DMS 273 (cell line): ENCODE measurements at regions not wholly inside any gene's neighbourhood (a gene's known extent, or its start where the extent isn't known, plus 50 kb on each side); places are given as distances from the start of the nearest gene placed in this dataset.
"Not testable (repeated sequence)": the region's sequence is repeated elsewhere in the genome, so short reads cannot be mapped to it uniquely, and the experiment has no call there.

Experiments
- DNase-seq: peaks from one replicate; lab custom pipeline; 2025; ENCODE audit not compliant: unreplicated experiment; lab: John Stamatoyannopoulos, UW

DNA sequence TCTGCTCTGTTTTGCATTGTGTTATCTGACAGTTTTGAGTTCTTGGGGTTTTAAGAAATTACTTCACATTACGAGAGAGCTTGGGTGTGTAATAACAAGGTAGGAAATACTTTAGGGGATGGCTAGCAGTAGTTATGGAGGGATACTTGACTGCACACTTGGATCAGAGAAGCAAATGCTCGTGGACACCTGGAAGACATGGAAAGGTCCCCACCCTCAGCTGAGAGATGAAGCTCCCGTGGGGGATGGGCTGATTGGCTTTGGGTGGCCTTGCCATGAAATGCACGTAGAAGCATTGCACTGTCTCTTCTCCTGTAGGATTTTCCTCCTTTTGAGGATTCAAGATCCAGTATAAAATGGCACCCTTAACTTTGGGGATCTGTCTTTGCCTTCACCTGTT lies 61.5 kb upstream of the UNC93A start:
- no peak for DNase-seq

DNA sequence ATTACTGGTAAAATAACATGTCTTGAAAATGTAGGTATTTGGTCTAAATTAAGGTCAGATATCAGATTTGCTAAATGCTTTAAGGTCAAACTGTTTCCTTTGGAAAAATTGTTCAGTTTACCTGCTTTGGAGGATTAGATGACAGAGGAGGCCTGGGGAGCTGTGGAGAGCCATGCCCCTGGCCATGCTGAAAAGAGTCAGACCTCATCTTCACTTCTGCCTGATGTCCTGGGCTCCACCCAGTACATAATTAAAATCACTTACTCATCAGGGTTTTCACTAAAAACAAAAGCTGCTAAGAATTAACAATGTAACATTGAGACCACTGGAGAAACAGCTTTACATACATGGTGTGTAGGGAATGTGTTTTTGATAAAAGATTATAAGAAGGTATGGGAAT lies 60.8 kb upstream of the UNC93A start:
- no peak for DNase-seq

DNA sequence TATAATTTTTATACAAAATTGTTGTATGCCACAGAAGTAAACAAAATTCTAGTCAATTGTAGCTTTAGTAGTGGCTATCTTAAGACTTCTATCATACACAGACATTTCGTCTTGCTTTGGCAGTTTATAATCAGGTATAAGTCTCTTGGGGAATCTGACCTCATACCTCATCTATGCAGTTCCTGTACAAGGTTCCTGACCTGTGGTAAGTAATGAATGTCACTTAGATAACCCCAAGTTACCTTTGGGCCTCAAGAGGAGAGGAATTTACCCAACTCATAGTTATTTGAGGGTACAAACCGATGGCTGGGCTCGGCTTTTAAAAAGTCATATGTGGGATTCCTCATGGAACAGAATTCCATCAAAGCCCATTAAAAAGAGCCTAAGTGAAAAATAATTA lies 58.8 kb upstream of the UNC93A start:
- DNase-seq = no peak

DNA sequence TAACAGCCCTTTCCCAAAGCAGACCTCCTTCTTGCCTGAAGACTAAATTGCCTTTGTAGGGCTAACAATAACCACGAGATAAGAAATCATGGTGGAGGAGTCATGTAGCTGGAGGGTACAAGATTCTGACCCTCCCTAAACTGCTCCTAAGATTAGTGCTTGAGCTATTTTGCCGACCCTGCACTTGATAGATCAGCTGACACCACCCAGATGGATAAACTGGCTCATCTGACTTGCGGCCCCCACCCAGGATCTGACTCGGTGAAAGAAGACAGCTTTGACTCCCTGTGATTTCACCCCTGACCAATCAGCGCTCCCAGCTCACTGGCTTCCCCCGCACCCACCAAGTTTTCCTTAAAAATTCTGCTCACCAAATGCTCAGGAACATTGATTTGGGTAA lies 57.6 kb upstream of the UNC93A start:
- no peak for DNase-seq

DNA sequence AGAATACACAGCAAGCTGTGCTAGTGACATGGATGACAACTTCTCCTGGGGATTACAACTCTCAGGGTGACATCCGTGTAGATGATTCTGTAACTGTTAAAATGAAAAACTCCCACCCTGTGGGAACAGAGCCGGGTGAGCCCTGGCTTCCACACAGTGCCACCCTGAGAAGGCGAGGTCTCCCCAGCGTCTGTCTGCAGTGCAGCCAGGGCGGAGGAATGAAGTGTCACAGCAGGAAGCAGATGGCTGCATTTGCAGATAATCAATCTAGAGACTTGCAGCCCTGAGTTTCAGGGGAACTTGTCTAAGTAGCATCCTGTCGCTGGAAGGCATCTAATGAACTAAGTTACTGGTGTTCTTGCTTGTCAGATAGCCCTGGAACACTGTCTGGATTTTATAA lies 56.5 kb upstream of the UNC93A start:
- DNase-seq = not testable (repeated sequence)

DNA sequence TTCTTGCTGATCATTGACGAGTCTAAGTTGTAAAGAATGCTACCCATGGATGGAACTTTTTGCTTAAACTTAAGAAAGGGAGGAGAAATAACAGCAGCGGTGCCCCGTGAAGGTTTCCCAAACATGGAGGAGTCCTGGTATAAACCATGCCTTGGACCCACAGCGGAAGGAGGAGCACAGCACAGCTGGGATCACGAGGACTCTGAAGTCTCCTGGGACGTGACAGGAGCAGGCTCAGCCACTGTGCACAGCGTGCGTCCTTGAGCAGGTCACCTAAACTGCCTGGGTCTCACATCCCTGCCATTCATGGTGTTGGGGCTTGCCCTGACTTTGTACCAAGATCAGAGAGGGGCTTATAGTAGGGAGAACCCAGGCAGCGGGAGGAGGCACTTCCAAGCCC lies 56.1 kb upstream of the UNC93A start:
- DNase-seq = no peak

DNA sequence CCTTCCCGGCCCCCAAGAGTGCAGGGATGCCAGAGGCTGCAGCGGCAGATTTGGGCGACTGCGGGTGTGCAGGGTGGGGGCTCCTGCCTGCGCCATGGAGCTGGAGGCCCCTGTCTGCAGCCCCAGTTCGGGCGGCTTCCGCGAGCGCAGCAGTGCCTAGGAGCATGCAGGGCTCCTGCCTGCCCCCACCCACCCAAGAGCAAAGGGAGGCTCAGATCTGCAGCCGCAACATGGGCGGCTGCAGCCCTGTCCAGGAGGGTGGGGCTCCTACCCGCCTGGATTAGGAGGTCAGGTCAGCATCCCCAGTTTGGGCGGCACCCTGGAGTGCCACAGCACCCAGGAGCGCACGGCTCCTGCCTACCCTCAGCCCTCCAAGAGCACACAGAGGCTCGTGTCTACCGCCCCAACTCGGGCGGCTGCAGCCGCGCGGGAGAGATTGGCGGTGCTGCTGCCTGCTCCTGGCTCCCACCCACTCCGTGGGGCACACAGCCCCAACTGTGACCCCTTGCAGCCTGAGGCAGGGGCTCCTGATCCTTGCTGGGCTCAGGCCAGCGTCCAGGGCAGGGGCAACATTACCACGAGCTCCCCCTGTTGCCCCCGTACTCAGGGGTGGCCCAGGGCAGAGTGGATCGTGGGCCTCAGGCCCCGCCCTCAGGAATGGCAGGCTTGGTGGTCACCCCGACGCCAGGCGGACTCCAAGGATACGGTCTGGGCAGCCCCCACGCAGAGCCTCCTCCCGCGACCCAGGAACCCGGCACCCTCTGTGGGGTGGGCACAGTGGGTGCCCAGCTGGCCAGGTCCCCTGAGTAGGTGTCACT lies 55.5 kb upstream of the UNC93A start:
- DNase-seq = no peak

DNA sequence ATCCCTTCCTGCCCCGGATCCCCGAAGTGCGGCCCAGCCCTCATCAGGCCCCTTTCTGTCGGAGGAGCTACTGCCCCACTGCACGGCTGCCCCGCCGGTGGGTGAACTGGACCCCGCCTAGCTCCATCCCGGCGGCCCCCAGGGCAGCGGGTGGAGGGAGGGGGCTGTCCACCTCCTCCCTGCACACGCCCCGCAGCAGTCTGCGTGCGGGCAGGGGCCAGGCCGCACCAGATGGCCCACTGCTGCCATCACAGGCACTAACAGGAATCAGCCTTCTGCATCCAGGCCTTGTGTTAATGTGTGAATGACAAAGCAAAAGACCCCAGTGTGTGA lies 54.9 kb upstream of the UNC93A start:
- DNase-seq = no peak

DNA sequence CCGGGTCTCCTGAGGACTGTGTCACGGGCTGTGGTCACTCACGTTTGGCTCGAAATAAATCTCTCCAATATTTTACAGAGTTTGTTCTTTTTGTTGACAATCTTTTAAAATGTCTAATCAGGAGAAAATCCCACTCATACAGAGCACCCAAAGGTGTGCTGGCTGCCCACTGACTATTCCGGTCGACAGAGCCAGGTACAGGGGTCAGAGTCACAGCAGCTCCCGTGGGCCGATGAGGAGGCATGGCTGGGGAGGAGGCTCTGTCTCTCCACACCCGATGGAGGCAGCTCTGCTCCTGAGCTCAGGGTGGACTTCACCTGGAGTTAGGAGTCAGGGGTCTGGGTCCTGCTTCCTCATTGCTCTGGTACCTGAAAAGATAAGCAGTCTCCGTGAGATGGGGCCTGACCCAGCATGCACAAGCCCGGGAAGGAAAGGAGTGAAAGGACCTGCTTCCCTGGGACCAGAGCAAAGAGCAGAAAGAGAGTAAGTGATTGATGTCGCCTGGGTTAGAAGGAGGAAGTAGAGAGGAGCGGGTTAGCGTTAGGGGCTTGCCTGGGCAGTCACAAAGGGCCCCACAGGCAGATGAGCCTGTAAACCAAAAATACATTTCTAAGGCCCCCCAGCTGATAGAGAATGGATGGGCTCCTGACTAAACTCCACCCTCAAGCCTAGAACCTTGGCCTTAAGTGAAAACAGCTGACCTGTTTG lies 53.5 kb upstream of the UNC93A start:
- DNase-seq = no peak

DNA sequence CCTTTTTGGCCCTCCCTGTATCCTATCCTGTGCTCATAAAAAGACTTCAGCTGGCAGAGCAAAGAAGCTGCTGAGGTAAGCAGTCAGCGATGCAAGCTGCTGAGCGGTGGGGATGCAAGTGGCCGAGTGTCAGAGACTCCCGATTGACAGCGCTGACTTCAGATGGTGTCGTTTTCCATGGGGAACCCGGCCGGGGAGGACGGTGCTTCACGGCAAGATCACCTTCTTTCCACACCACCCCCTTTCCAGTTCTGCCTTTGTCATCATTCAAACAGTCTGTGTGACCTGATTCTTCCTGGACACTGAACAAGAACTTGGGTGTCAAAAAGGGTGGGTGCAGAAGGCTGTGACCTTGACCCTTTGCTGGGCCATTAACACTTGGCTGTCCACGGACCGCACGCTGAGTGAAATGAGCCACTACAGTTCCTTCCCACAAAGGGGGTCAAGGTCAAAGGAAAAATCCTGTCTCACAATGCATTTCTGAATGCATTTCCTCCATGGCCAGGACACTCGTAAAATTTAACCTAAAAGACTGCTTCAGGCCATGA lies 52.9 kb upstream of the UNC93A start:
- no peak for DNase-seq

DNA sequence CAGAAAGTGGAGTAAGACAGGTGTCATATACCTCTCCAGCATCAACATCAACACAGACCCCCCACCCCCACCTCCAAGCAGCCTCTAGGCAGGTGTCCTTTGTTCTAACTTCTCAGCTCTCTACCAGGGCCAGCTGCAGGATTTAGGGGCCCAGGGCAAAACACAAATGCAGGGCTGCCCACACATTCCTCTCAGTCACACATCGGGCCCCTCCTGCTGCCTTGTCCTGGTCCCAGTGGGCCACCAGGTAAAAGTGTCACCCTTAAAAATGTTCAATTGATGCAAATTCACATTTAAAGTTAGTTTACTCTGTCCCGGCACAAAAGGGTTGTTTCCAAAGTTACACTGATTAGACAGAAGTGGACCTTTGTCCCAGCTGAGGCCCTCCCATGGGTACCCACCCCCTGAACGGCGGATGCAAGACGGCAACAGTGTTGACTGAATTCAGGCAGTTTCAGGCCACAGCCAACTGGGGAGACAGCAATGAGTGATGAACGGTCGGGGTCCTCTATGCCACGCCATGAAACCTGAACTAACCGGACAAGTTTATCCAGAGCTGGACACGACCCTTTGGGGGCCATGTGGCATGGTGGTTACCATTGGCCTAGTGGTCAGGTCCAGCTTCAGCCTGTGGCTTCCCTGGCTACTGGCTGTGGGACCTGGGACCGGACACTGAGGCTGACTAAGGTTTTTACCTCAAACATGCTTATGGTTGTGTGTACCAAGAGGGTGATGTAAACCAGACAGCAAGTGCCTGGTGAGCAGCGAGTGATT lies 52.2 kb upstream of the UNC93A start:
- DNase-seq = no peak

DNA sequence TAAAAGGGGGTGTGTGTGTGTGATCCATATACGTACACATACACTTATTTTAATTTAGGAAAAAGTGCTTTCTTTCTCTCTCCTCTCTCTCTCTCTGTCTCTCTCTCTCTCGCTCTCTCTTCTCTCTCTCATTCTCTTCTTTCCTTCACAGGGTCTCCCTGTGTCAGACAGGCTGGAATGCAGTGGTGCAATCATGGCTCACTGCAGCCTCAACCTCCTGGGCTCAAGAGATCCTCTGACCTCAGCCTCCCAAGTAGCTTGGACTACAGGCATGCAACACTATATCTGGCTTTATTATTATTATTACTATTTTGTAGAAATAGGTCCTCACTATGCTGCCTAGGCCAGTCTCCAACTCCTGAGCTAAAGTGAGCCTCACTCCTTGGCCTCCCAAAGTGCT lies 51.6 kb upstream of the UNC93A start:
- not testable (repeated sequence) for DNase-seq

DNA sequence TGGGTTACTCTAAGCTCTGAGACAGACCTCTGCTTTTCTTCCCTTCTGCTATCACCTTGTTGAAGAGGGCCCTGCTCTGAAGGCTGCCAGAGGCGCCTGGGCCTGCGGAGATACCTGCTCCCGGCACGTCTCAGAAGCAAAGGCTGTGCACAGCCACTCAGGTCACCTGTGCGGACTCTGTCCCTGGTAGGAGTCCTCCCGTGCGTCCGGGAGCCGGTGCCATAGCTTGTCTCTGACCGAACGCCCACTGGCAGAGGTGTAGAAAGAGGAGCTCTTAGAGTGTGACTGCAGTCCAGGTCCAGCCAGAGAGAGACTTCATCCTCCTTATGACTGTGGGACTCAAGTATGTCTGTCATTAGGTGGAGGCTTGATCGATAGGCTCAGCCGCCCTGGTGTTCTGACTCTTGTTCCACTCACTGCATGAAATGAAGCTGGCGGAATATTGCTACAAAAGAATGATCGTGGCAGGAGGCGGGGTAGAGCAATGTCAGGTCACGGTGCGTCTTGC lies 51.0 kb upstream of the UNC93A start:
- DNase-seq = no peak
